Femur (tissue), 1 donor: ENCODE measurements at regions not wholly inside any gene's neighbourhood (a gene's known extent, or its start where the extent isn't known, plus 50 kb on each side); places are given as distances from the start of the nearest gene placed in this dataset.

ENCODE experiments used
- DNase-seq: peaks from one replicate; pipeline ENCODE4 v3.0.0-alpha.2; 2017

DNA sequence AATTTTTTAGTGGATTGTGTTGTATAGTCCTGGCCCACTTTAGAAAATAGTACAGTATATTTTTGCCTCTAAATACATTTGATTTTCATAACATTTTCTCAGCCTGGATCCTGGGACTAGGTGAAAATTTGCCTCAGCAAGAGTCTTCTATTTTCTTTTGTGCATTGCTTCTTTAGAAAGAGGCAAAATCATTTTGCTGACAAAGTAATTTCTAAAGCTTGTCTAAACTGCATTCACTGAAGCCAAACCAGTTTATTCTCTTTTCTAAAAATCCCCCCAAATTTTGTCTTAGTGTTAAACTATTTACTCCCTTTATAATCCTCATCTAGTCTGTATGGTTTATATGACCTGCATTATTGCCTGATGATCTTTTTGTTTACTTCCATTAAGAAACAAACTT, 326.3 kb downstream of the C4orf33 start:
- no peak for DNase-seq

DNA sequence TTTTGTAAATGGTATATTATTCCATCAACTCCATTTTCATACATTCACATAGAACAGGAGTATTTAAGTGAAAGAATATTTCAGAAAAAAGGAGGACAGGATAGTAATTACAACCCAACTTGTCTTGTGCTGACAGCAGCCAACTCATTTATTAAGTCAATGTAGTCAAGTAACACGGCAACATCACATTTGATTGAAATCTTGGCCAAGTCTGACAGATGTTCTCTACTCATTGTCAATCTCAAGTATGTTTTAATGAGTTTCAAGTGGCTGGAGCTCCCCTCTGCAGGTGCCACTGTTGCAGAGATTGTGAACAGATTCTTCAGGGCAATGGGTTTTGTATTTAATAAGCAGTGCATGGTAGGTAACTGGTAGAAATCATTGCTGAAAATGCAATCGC, 332.5 kb downstream of the C4orf33 start:
- no peak for DNase-seq

GRCh38 chr4:129429581-129430320, 333.8 kb downstream of the C4orf33 start:
- peak; percentile 24 for DNase-seq

- no peak for DNase-seq
These were observed 341.4 kb downstream of the C4orf33 start for GRCh38 chr4:129437347-129437746.

DNA sequence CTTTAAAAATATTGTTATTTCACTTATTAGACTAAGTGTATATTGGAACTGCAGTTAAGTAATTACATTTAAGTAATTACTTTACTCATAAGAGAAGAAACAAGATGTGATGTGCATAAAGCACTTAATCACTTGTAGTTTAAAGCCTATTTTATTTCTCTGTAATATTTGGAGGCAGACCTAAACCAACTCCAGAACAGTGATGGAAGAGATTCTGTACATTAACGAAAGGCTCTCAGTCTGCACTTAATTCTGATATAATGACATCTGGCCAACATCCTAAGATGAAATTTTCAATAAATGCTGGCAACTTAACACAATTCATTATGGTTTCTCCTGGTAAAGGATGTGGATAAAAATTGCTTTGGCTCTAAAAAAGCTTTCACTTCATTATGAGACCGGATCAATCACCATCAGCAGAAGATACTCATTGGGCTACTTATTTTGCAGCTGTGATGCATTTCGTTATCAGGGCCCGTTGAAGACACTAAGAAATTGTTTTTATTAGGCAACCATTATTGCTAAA, 342.6 kb downstream of the C4orf33 start:
- DNase-seq: no peak

- no peak for DNase-seq
These were observed 350.1 kb downstream of the C4orf33 start for GRCh38 chr4:129446074-129446473.

DNA sequence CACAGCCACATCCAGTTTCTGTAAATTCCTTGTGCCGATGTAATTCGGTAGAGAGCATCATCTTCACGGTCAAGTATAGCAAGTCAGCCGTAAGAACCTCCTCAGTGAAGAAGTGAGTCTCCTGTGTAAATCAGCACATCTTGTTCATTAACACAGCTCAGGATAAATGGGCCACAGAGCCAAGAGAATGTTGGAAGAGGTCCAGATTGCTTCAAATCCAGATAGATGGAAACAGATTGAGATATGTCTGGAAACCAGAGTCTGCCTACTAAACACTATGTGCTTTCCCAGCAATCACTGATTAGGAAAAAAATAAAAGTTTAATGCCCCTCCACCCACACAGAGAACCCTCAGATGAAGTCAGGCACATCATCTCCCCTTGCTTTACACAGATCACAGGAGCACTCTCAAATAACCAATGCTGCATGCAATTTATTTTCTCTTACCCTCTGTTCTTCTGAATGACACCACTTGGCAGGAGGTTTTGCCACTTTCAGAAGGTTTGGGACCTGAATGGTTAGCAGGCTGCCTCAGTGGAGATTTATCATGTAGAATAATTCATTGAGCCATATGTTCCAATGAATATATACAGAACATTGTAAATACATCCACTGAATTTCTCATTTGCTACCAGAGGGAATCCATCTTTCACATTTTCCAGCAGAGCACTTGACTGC, 357.7 kb downstream of the C4orf33 start:
- no peak for DNase-seq

GRCh38 chr4:129455482-129455881, 359.5 kb downstream of the C4orf33 start:
- peak; percentile 58 for DNase-seq

DNA sequence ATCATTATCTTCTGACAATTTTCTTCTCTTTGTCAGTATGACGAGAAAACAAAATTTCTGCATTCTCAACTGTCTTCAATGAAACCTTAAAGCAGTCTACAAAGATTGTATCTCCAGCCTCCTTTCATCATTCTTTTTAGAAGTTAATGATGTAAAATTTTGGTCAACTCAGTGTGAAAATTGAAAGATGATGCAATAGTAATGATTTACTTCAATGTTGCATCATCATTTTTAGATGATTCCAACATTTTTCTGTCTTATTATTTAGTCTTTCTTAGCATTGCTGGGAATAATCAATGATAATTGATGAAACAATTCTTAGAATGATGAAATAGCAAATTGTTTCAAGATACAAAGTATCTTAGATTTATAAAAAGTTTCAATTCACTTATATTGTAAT, 372.7 kb downstream of the C4orf33 start:
- no peak for DNase-seq

GRCh38 chr4:129474698-129475097, 378.7 kb downstream of the C4orf33 start:
- no peak for DNase-seq

- no peak for DNase-seq
These were observed 385.2 kb downstream of the C4orf33 start for GRCh38 chr4:129481107-129481506.

DNA sequence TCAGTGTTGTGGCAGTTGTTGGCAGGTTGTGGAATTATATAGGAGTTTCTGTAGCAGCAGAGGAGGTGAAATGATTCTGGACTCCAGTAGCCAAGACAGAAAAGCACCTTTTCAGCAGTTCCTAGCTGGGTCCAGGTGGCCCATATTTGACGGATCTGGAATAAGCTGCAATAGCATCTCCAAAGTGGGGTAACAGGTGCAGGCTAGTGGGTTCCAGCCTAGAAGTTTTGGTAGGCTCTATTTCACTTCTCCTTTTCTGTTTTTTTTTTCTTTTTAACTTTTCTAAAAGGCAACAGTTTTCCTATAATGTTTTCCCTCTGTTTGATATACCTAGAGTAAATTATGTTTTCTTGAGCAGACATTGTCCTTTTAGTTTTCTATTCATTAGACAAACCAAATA, 392.5 kb downstream of the C4orf33 start:
- no peak for DNase-seq

DNA sequence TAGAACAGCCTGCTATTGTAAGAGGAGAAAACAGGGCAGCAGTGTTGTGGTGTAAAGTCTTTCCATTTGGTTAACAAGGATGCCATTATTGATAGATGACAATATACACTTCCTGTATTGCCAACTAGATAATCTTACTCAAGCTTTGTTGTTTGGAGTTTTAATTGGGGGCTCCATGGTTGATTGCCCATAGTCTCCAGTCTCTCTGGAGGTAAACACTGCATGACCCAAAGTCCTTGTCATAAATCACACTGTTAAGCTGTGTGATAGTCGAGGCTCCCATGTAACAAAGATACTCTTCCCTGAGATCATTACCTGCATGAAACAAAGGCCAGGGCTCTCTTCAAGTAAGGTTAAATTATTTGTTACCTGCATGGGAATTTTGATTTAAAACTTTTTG, 394.6 kb downstream of the C4orf33 start:
- DNase-seq: no peak

DNA sequence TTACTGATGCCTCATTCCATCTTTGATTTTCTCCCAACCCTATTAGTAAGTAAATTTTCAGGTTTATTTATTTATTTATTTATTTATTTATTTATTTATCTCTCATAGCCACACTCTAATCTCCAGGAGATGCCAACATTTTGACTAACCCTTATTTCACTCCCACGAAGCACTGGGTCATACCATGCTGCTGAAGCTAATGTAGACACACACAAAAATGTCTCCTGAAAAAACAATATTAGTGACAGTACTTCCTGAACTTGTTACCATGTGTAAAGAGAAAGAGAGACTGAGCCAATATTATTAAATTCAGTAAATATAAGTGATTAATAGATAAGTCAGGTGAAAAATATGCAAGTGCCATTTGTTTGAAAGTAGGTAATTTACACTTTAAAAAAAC, 402.7 kb downstream of the C4orf33 start:
- DNase-seq: no peak

DNA sequence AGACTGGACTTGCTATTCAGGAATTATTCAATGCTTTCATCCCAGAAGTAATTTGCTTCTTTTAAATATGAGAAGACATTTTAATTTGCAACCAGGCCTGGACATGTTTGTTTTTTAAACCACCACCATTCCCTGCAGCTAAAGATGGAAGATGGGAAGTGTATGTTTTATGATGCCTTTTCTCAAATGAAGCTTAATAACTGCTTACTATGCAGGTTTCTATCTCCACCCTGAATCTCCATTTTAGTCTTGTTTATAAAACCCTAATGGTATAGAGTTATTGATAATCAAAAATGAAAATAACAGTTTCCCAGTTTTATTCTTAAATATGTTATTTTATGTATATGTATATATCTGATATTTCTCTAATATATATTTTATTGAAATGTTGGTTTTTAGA, 418.9 kb downstream of the C4orf33 start:
- no peak for DNase-seq

GRCh38 chr4:129515356-129515755, 419.4 kb downstream of the C4orf33 start:
- DNase-seq: no peak

GRCh38 chr4:129526812-129527211, 430.9 kb downstream of the C4orf33 start:
- DNase-seq: no peak

- no peak for DNase-seq
These were observed 435.3 kb downstream of the C4orf33 start for GRCh38 chr4:129531253-129531652.

DNA sequence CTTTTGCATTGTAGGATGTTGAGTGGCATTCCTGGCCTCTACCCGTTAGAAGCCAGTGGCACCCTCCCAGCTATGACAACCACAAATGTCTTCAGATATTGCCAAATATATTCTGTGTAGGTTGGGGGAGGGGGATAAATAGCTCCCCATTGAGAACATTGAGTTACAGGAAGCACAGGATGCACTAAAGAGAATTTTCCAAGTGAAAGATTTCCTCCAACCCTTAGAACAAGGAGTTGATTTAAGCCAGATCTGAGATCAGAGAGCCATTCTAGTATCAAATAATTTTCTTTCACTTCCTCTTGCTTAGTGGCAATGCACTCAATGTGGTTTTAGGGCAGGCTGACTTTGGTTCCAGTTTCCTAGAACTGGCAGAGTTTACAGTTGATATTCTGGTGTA, 436.6 kb downstream of the C4orf33 start:
- no peak for DNase-seq

- no peak for DNase-seq
These were observed 447.3 kb downstream of the C4orf33 start for GRCh38 chr4:129543299-129543698.

DNA sequence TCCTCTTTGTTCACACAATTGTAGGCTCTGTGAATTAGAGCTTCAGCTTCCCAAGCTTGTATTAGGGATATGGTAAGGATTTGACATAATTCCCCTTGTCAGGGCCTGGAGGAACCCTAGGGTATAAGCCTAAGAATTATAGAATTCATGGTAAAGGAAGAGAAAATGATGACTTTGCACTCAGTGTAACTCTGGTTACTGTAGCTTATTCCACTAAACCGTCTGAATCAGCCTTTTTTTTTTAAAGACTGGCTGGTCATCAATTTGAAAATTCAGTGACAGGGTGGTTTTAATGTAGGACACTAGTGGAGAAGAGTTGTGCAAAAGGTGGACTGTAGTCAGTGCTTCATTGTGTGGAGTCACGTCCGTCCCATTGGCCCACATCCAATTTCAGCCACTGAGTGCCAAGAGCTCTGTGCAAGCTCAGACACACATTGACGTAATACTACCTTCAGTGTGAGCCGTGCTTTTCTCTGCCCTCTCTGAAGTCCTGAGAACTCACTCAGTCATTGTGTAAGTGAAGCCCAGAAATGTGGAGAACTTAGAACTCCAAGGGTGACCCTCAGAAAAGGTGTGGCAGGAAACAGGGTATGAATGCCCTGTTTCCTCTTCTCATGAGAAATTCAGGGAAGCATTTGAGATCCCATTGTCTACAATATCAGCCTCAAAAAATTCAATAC, 449.8 kb downstream of the C4orf33 start:
- DNase-seq: peak; percentile 51

GRCh38 chr4:129546531-129546930, 450.6 kb downstream of the C4orf33 start:
- no peak for DNase-seq

DNA sequence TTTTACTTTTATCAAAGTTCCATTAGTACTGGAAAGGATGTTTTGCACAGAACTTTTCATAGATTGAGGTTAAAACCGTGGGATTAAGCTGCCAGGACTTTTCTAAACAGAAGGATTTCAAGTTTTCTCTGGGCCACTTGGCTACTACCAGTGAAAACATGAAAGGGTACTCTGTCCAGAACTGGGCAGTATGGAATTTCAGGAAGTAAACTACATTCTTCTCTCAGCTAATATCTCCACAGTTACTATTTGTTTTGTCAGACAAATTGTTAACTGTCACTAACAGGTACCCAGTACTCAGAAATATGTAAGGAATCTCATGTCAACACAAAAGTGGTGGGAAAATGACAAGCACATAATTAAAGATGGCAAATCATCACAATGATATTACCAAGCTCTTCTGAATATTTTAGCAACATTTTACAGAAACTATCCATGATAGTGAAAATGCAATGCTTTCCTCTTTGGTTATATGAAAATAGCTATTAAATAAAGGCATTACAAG, 454.4 kb downstream of the C4orf33 start:
- DNase-seq: no peak

DNA sequence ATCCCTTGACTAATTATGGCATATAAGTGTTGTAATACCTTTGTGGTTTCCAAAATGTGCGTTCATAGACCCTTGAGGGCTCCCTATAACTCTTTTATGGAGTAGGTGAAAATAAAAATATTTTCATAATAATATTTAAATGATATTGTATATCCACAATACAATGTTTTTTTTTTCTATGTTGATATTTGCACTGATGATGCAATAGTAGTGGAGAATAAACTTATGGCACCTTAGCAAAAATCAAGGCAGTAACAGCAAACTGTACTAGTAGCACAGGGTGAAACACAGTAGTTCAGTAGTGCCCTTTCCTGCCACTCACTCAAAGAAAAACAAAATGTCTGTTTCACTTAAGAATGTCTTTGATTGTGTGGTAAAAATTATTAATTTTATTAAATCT, 465.3 kb downstream of the C4orf33 start:
- DNase-seq: no peak
